ENCODE measurements at regions not wholly inside any gene's neighbourhood (a gene's known extent, or its start where the extent isn't known, plus 50 kb on each side); places are given as distances from the start of the nearest gene placed in this dataset.

- DNase-seq = no peak
- intact Hi-C loops (cut with DNase I; ENCODE audit: low total_unique reads) (no loop called here), in situ Hi-C loops (cut with MboI; ENCODE audit: low pct_ligation_motif_present in 1 of 4, low pct_unique_long_range_greater_than_20kb in 1 of 4, low sequenced_read_pairs in 3 of 4) (loop anchor here in 1 of 4 donors (25.0 kb wide), 1 partner anchor 1472 kb away; no protein-coding TSS in a partner anchor)
- Histone ChIP-seq H3K4me1 (no peaks in the 10 kb centered on the region), H3K4me3 (no peak overlapping the region), H3K9me3 (no peaks in the 10 kb centered on the region), H3K27me3 (no peaks in the 10 kb centered on the region), H3K36me3 (no peaks in the 10 kb centered on the region), H3K27ac (no peak overlapping the region)
- TF ChIP-seq CTCF (IDR thresholded peaks at IDR 0.05) = no peak
- TF ChIP-seq POLR2AphosphoS5 (IDR thresholded peaks at IDR 0.05) = no peak
- no peak for TF ChIP-seq EP300 (IDR thresholded peaks at IDR 0.05; ENCODE audit: low read depth)
- no peak for TF ChIP-seq POLR2A (IDR thresholded peaks at IDR 0.05)
- 90 to 94% methylated on average over 4 of the region's 4 CpGs for WGBS, 2 donors (ENCODE audit: low coverage in 1 of 2)
These were observed 641.9 kb upstream of the RBFOX1 start for GRCh38 chr16:6690741-6691140.

GRCh38 chr16:6689643-6690042, 643.0 kb upstream of the RBFOX1 start:
- Histone ChIP-seq H3K27ac (no peak overlapping the region), H3K27me3 (no peaks in the 10 kb centered on the region), H3K9me3 (no peaks in the 10 kb centered on the region), H3K4me1 (no peaks in the 10 kb centered on the region), H3K4me3 (no peak overlapping the region), H3K36me3 (no peaks in the 10 kb centered on the region)
- TF ChIP-seq CTCF (IDR thresholded peaks at IDR 0.05) (no peak), POLR2A (IDR thresholded peaks at IDR 0.05) (no peak), EP300 (IDR thresholded peaks at IDR 0.05; ENCODE audit: low read depth) (no peak), POLR2AphosphoS5 (IDR thresholded peaks at IDR 0.05) (no peak)
- 47 to 54% methylated on average over 2 to 5 of the region's 5 CpGs for WGBS, 2 donors (ENCODE audit: low coverage in 1 of 2)
- no peak for DNase-seq
- in situ Hi-C loops (cut with MboI; ENCODE audit: low pct_ligation_motif_present in 1 of 4, low pct_unique_long_range_greater_than_20kb in 1 of 4, low sequenced_read_pairs in 3 of 4) = loop anchor here in 1 of 4 donors (25.0 kb wide), 1 partner anchor 1473 kb away; no protein-coding TSS in a partner anchor
- intact Hi-C loops (cut with DNase I; ENCODE audit: low total_unique reads) = no loop called here

GRCh38 chr16:6687593-6687992, 645.1 kb upstream of the RBFOX1 start:
- Histone ChIP-seq H3K36me3 (no peaks in the 10 kb centered on the region), H3K9me3 (no peaks in the 10 kb centered on the region), H3K27ac (no peak overlapping the region), H3K4me3 (no peak overlapping the region), H3K4me1 (no peaks in the 10 kb centered on the region), H3K27me3 (no peaks in the 10 kb centered on the region)
- in situ Hi-C loops (cut with MboI; ENCODE audit: low pct_ligation_motif_present in 1 of 4, low pct_unique_long_range_greater_than_20kb in 1 of 4, low sequenced_read_pairs in 3 of 4) (loop anchor here in 1 of 4 donors (25.0 kb wide), 1 partner anchor 1475 kb away; no protein-coding TSS in a partner anchor), intact Hi-C loops (cut with DNase I; ENCODE audit: low total_unique reads) (no loop called here)
- WGBS, 2 donors (ENCODE audit: low coverage in 1 of 2) = 89 to 93% methylated on average over 3 of the region's 3 CpGs
- TF ChIP-seq EP300 (IDR thresholded peaks at IDR 0.05; ENCODE audit: low read depth) = no peak
- DNase-seq = no peak

- Histone ChIP-seq H3K9me3 (no peaks in the 10 kb centered on the region), H3K27me3 (peaks cover 4% of the 10 kb centered on the region), H3K4me3 (no peak overlapping the region), H3K36me3 (no peaks in the 10 kb centered on the region), H3K4me1 (no peaks in the 10 kb centered on the region), H3K27ac (no peak overlapping the region)
- intact Hi-C loops (cut with DNase I; ENCODE audit: low total_unique reads) = no loop called here
- peak; percentile 11 for DNase-seq
- in situ Hi-C loops (cut with MboI; ENCODE audit: low pct_ligation_motif_present in 1 of 4, low pct_unique_long_range_greater_than_20kb in 1 of 4, low sequenced_read_pairs in 3 of 4) = loop anchor here in 1 of 4 donors (25.0 kb wide), 1 partner anchor 1478 kb away; no protein-coding TSS in a partner anchor
- 8 to 16% methylated on average over 7 of the region's 7 CpGs for WGBS, 2 donors (ENCODE audit: low coverage in 1 of 2)
- TF ChIP-seq POLR2AphosphoS5 (IDR thresholded peaks at IDR 0.05) = no peak
- no peak for TF ChIP-seq POLR2A (IDR thresholded peaks at IDR 0.05)
- TF ChIP-seq CTCF (IDR thresholded peaks at IDR 0.05) = peak; percentile 15 to 32 (median 26)
- TF ChIP-seq EP300 (IDR thresholded peaks at IDR 0.05; ENCODE audit: low read depth) = no peak
These were observed 648.5 kb upstream of the RBFOX1 start for GRCh38 chr16:6684076-6684673.

Measured in transverse colon (tissue), 4 donors.